ENCODE measurements at regions not wholly inside any gene's neighbourhood (a gene's known extent, or its start where the extent isn't known, plus 50 kb on each side); places are given as distances from the start of the nearest gene placed in this dataset.

- DNase-seq, result no peak
These were observed 52.2 kb downstream of the ADRA2C start for GRCh38 chr4:3818371-3818770.

GRCh38 chr4:3819210-3819919 is 53.2 kb downstream of the ADRA2C start:
- no peak for DNase-seq

GRCh38 chr4:3820016-3820805 is 54.0 kb downstream of the ADRA2C start:
- no peak for DNase-seq

GRCh38 chr4:3820806-3821579 is 54.8 kb downstream of the ADRA2C start:
- no peak for DNase-seq

GRCh38 chr4:3821580-3822229 is 55.5 kb downstream of the ADRA2C start:
- no peak for DNase-seq

- no peak for DNase-seq
These were observed 56.2 kb downstream of the ADRA2C start for GRCh38 chr4:3822230-3822947.

GRCh38 chr4:3823496-3824341 is 57.5 kb downstream of the ADRA2C start:
- no peak for DNase-seq

GRCh38 chr4:3824521-3825270 is 58.5 kb downstream of the ADRA2C start:
- DNase-seq, result no peak

GRCh38 chr4:3825530-3825929 is 59.3 kb downstream of the ADRA2C start:
- no peak for DNase-seq

GRCh38 chr4:3826247-3827172 is 60.3 kb downstream of the ADRA2C start:
- DNase-seq, result no peak

- DNase-seq, result no peak
These were observed 61.7 kb downstream of the ADRA2C start for GRCh38 chr4:3827616-3828492.

- DNase-seq, result no peak
These were observed 62.4 kb downstream of the ADRA2C start for GRCh38 chr4:3828546-3828945.

- DNase-seq, result no peak
These were observed 63.2 kb downstream of the ADRA2C start for GRCh38 chr4:3829211-3829955.

- no peak for DNase-seq
These were observed 64.0 kb downstream of the ADRA2C start for GRCh38 chr4:3829956-3830773.

- no peak for DNase-seq
These were observed 64.8 kb downstream of the ADRA2C start for GRCh38 chr4:3830774-3831528.
